Liver (tissue), 3 donors: ENCODE measurements at regions not wholly inside any gene's neighbourhood (a gene's known extent, or its start where the extent isn't known, plus 50 kb on each side); places are given as distances from the start of the nearest gene placed in this dataset.

Source experiments
- CTCF ChIP-seq: fragments of 150-350 bp; IDR thresholded peaks from 2 replicates; pipeline ENCODE4 v1.5.1; 2017; ENCODE audit warnings: improper control_type of control experiment, low read depth, low read length; ENCODE audit not compliant: missing input control
- JUND ChIP-seq, 2 donors: IDR thresholded peaks; 2 replicates each; pipeline ENCODE4 v1.6.1; 2016; ENCODE audit warnings: antibody characterized with exemption in 2 of 2
- REST ChIP-seq: IDR thresholded peaks from 2 replicates; pipeline ENCODE4 v1.6.1; 2016; ENCODE audit warnings: antibody characterized with exemption, mild to moderate bottlenecking
- SP1 ChIP-seq: IDR thresholded peaks from 2 replicates; pipeline ENCODE4 v1.6.1; 2018; ENCODE audit warnings: antibody characterized with exemption, mild to moderate bottlenecking
- donor health status: healthy.
- donor health status: healthy.

DNA sequence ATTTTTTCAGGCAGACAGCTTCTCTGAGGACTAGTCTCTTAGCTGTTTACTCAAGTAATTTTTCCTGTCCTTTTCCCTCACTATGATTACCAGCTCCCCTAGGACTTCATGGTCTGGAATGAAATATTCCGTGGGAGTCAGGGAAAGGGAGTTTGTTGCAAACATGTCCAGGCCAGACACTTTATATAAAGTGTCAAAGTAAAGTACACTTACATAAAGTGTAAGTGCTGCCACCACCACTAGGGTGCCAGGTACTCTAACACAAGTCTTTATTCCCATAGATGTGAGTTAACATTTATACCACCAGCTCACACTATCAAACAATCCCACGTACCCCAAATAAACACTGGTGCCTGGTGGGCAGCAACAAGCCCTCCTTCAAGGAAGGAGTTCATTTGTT, 179.8 kb downstream of the SNRPN start:
- TF ChIP-seq CTCF (no peak), JUND (IDR thresholded peaks at IDR 0.05) (no peak), SP1 (no peak), REST (no peak)
